Stimulated activated effector memory CD8-positive, alpha-beta T cell treated with anti-CD3 and anti-CD28 coated beads, Interleukin-12 subunit alpha, Interleukin-12 subunit beta, amount 100 ng/mL, for 72 hours (primary cell): ENCODE measurements at regions not wholly inside any gene's neighbourhood (a gene's known extent, or its start where the extent isn't known, plus 50 kb on each side); places are given as distances from the start of the nearest gene placed in this dataset.

Source experiments
- ATAC-seq: fragments of 150-1000 bp; cut with Tn5 transposase; 2 replicates; pipeline ENCODE4 v1.10.0; 2021
- DNase-seq, 2 donors: peaks; one replicate each; pipeline ENCODE4 v3.0.0; 2021 to 2022; ENCODE audit warnings: low spot score in 2 of 2
- H3K27ac Mint-ChIP-seq: one replicate; pipeline ENCODE4 v1.8.0; 2022; ENCODE audit warnings: mild to moderate bottlenecking, mixed read lengths
- H3K36me3 Mint-ChIP-seq: one replicate; pipeline ENCODE4 v1.8.0; 2022; ENCODE audit warnings: mild to moderate bottlenecking, mixed read lengths
- H3K4me1 Mint-ChIP-seq: one replicate; pipeline ENCODE4 v1.8.0; 2022; ENCODE audit warnings: mixed read lengths
- H3K4me3 Mint-ChIP-seq: one replicate; pipeline ENCODE4 v1.8.0; 2022; ENCODE audit warnings: mild to moderate bottlenecking, mixed read lengths
- H3K9me3 Mint-ChIP-seq: one replicate; pipeline ENCODE4 v1.8.0; 2022; ENCODE audit warnings: mixed read lengths

GRCh38 chr3:94246171-94246570, 183.3 kb downstream of the NSUN3 start:
- no peaks in the 10 kb centered on the region for H3K4me1 Mint-ChIP-seq
- H3K27ac Mint-ChIP-seq = no peak overlapping the region
- H3K4me3 Mint-ChIP-seq = no peak overlapping the region
- no peak for ATAC-seq
- H3K36me3 Mint-ChIP-seq = no peaks in the 10 kb centered on the region
- DNase-seq = no peak
- H3K9me3 Mint-ChIP-seq = no peaks in the 10 kb centered on the region

GRCh38 chr3:94248042-94248441, 185.2 kb downstream of the NSUN3 start:
- no peaks in the 10 kb centered on the region for H3K4me1 Mint-ChIP-seq
- no peak overlapping the region for H3K4me3 Mint-ChIP-seq
- no peaks in the 10 kb centered on the region for H3K9me3 Mint-ChIP-seq
- no peaks in the 10 kb centered on the region for H3K36me3 Mint-ChIP-seq
- no peak for ATAC-seq
- H3K27ac Mint-ChIP-seq = no peak overlapping the region
- no peak for DNase-seq

- H3K36me3 Mint-ChIP-seq = no peaks in the 10 kb centered on the region
- ATAC-seq (no peak), DNase-seq (peak; percentile 30 to 71)
- no peaks in the 10 kb centered on the region for H3K4me1 Mint-ChIP-seq
- H3K9me3 Mint-ChIP-seq = no peaks in the 10 kb centered on the region
- no peak overlapping the region for H3K4me3 Mint-ChIP-seq
- H3K27ac Mint-ChIP-seq = no peak overlapping the region
Observed at GRCh38 chr3:94249491-94250079, 186.7 kb downstream of the NSUN3 start.

GRCh38 chr3:94251566-94251965, 188.7 kb downstream of the NSUN3 start:
- H3K9me3 Mint-ChIP-seq = no peaks in the 10 kb centered on the region
- DNase-seq (no peak), ATAC-seq (no peak)
- no peaks in the 10 kb centered on the region for H3K36me3 Mint-ChIP-seq
- no peaks in the 10 kb centered on the region for H3K4me1 Mint-ChIP-seq
- H3K27ac Mint-ChIP-seq = no peak overlapping the region
- H3K4me3 Mint-ChIP-seq = no peak overlapping the region

- ATAC-seq = no peak
- H3K27ac Mint-ChIP-seq = no peak overlapping the region
- H3K4me1 Mint-ChIP-seq = no peaks in the 10 kb centered on the region
- DNase-seq = no peak
- no peak overlapping the region for H3K4me3 Mint-ChIP-seq
- no peaks in the 10 kb centered on the region for H3K9me3 Mint-ChIP-seq
- H3K36me3 Mint-ChIP-seq = no peaks in the 10 kb centered on the region
Observed at GRCh38 chr3:94252316-94252715, 189.5 kb downstream of the NSUN3 start.

- ATAC-seq = no peak
- Mint-ChIP-seq H3K4me1 (no peaks in the 10 kb centered on the region), H3K27ac (no peak overlapping the region), H3K9me3 (no peaks in the 10 kb centered on the region), H3K36me3 (no peaks in the 10 kb centered on the region), H3K4me3 (no peak overlapping the region)
- no peak for DNase-seq
Observed at GRCh38 chr3:94256888-94257813, 194.3 kb downstream of the NSUN3 start.

GRCh38 chr3:94258851-94259250, 196.0 kb downstream of the NSUN3 start:
- DNase-seq (no peak), ATAC-seq (no peak)
- no peak overlapping the region for H3K27ac Mint-ChIP-seq
- H3K9me3 Mint-ChIP-seq = no peaks in the 10 kb centered on the region
- H3K4me3 Mint-ChIP-seq = no peak overlapping the region
- H3K36me3 Mint-ChIP-seq = no peaks in the 10 kb centered on the region
- no peaks in the 10 kb centered on the region for H3K4me1 Mint-ChIP-seq

- no peak overlapping the region for H3K27ac Mint-ChIP-seq
Observed at GRCh38 chr3:94259291-94259690, 196.4 kb downstream of the NSUN3 start.

GRCh38 chr3:94269763-94270162, 206.9 kb downstream of the NSUN3 start:
- Mint-ChIP-seq H3K4me1 (no peaks in the 10 kb centered on the region), H3K27ac (no peak overlapping the region), H3K36me3 (no peaks in the 10 kb centered on the region), H3K4me3 (no peak overlapping the region), H3K9me3 (peaks cover 4% of the 10 kb centered on the region)
- ATAC-seq = no peak
- DNase-seq = no peak

More at GRCh38 chr3:94259291-94259690, 196.4 kb downstream of the NSUN3 start:
- Mint-ChIP-seq H3K4me1 (no peaks in the 10 kb centered on the region), H3K9me3 (no peaks in the 10 kb centered on the region), H3K4me3 (no peak overlapping the region), H3K36me3 (no peaks in the 10 kb centered on the region)
- DNase-seq (no peak), ATAC-seq (no peak)

- Mint-ChIP-seq H3K4me1 (no peaks in the 10 kb centered on the region), H3K4me3 (no peak overlapping the region), H3K9me3 (peaks cover 2% of the 10 kb centered on the region), H3K27ac (no peak overlapping the region), H3K36me3 (no peaks in the 10 kb centered on the region)
- ATAC-seq (no peak), DNase-seq (no peak)
Observed at GRCh38 chr3:94272016-94272415, 209.2 kb downstream of the NSUN3 start.

GRCh38 chr3:94280958-94281357, 218.1 kb downstream of the NSUN3 start:
- ATAC-seq (no peak), DNase-seq (no peak)
- H3K27ac Mint-ChIP-seq = no peak overlapping the region
- no peaks in the 10 kb centered on the region for H3K36me3 Mint-ChIP-seq
- H3K4me3 Mint-ChIP-seq = no peak overlapping the region
- no peaks in the 10 kb centered on the region for H3K4me1 Mint-ChIP-seq
- H3K9me3 Mint-ChIP-seq = no peaks in the 10 kb centered on the region

GRCh38 chr3:94285872-94286271, 223.0 kb downstream of the NSUN3 start:
- no peak for ATAC-seq
- Mint-ChIP-seq H3K36me3 (no peaks in the 10 kb centered on the region), H3K4me3 (no peak overlapping the region), H3K9me3 (no peaks in the 10 kb centered on the region), H3K27ac (no peak overlapping the region), H3K4me1 (no peaks in the 10 kb centered on the region)
- DNase-seq = no peak

GRCh38 chr3:94291686-94292085, 228.8 kb downstream of the NSUN3 start:
- Mint-ChIP-seq H3K9me3 (peaks cover 2% of the 10 kb centered on the region), H3K27ac (no peak overlapping the region), H3K36me3 (no peaks in the 10 kb centered on the region), H3K4me1 (no peaks in the 10 kb centered on the region), H3K4me3 (no peak overlapping the region)
- ATAC-seq = no peak
- DNase-seq = no peak

GRCh38 chr3:94292151-94292550, 229.3 kb downstream of the NSUN3 start:
- DNase-seq (no peak), ATAC-seq (no peak)
- Mint-ChIP-seq H3K27ac (no peak overlapping the region), H3K4me1 (no peaks in the 10 kb centered on the region), H3K9me3 (peaks cover 2% of the 10 kb centered on the region), H3K4me3 (no peak overlapping the region), H3K36me3 (no peaks in the 10 kb centered on the region)

GRCh38 chr3:94293793-94294195, 230.9 kb downstream of the NSUN3 start:
- Mint-ChIP-seq H3K36me3 (no peaks in the 10 kb centered on the region), H3K9me3 (peaks cover 2% of the 10 kb centered on the region), H3K4me1 (no peaks in the 10 kb centered on the region), H3K4me3 (no peak overlapping the region), H3K27ac (no peak overlapping the region)
- DNase-seq = no peak
- ATAC-seq = no peak

- H3K4me1 Mint-ChIP-seq = no peaks in the 10 kb centered on the region
- ATAC-seq = no peak
- no peaks in the 10 kb centered on the region for H3K36me3 Mint-ChIP-seq
- H3K4me3 Mint-ChIP-seq = no peak overlapping the region
- no peak overlapping the region for H3K27ac Mint-ChIP-seq
- DNase-seq = no peak
- peaks cover 2% of the 10 kb centered on the region for H3K9me3 Mint-ChIP-seq
Observed at GRCh38 chr3:94294806-94295205, 231.9 kb downstream of the NSUN3 start.
